GM18511 (cell line): ENCODE measurements at regions not wholly inside any gene's neighbourhood (a gene's known extent, or its start where the extent isn't known, plus 50 kb on each side); places are given as distances from the start of the nearest gene placed in this dataset.
"Not testable (repeated sequence)": the region's sequence is repeated elsewhere in the genome, so short reads cannot be mapped to it uniquely, and the experiment has no call there.

Experiments used
- ATAC-seq: cut with Tn5 transposase; IDR thresholded peaks from one replicate; pipeline ENCODE4 v1.9.1; 2021; ENCODE audit warnings: mild to moderate bottlenecking, moderate library complexity; ENCODE audit not compliant: unreplicated experiment

GRCh38 chr13:89406096-89406495, 1734.9 kb downstream of the SLITRK5 start:
- ATAC-seq: not testable (repeated sequence)

GRCh38 chr13:89407357-89407756, 1736.2 kb downstream of the SLITRK5 start:
- ATAC-seq: no peak

GRCh38 chr13:89432997-89433396, 1761.8 kb downstream of the SLITRK5 start:
- no peak for ATAC-seq

- ATAC-seq: not testable (repeated sequence)
These were observed 1763.5 kb downstream of the SLITRK5 start for GRCh38 chr13:89434624-89435023.

- ATAC-seq: no peak
These were observed 1783.5 kb downstream of the SLITRK5 start for GRCh38 chr13:89454681-89455080.

- no peak for ATAC-seq
These were observed 1784.1 kb downstream of the SLITRK5 start for GRCh38 chr13:89455225-89455624.

- no peak for ATAC-seq
These were observed 1784.6 kb downstream of the SLITRK5 start for GRCh38 chr13:89455741-89456140.

GRCh38 chr13:89457977-89458376, 1786.8 kb downstream of the SLITRK5 start:
- ATAC-seq: no peak

GRCh38 chr13:89458456-89458855, 1787.3 kb downstream of the SLITRK5 start:
- no peak for ATAC-seq

- ATAC-seq: not testable (repeated sequence)
These were observed 1789.7 kb downstream of the SLITRK5 start for GRCh38 chr13:89460895-89461294.

- ATAC-seq: peak; percentile 87
These were observed 1794.2 kb downstream of the SLITRK5 start for GRCh38 chr13:89465366-89465765.

GRCh38 chr13:89468081-89468480, 1796.9 kb downstream of the SLITRK5 start:
- ATAC-seq: no peak

GRCh38 chr13:89470901-89471300, 1799.7 kb downstream of the SLITRK5 start:
- ATAC-seq: no peak

GRCh38 chr13:89474432-89474831, 1803.3 kb downstream of the SLITRK5 start:
- no peak for ATAC-seq

GRCh38 chr13:89486065-89486464, 1814.9 kb downstream of the SLITRK5 start:
- ATAC-seq: no peak

GRCh38 chr13:89486709-89487108, 1815.5 kb downstream of the SLITRK5 start:
- no peak for ATAC-seq

GRCh38 chr13:89490661-89491060, 1819.5 kb downstream of the SLITRK5 start:
- ATAC-seq: no peak

GRCh38 chr13:89496478-89496877, 1825.3 kb downstream of the SLITRK5 start:
- no peak for ATAC-seq

GRCh38 chr13:89497658-89498057, 1826.5 kb downstream of the SLITRK5 start:
- ATAC-seq: no peak

GRCh38 chr13:89502286-89502685, 1831.1 kb downstream of the SLITRK5 start:
- ATAC-seq: no peak

- no peak for ATAC-seq
These were observed 1832.8 kb upstream of the MIR17HG start for GRCh38 chr13:89514534-89515312.

GRCh38 chr13:89515948-89516347, 1831.5 kb upstream of the MIR17HG start:
- no peak for ATAC-seq
